ENCODE measurements at regions not wholly inside any gene's neighbourhood (a gene's known extent, or its start where the extent isn't known, plus 50 kb on each side); places are given as distances from the start of the nearest gene placed in this dataset.

DNA sequence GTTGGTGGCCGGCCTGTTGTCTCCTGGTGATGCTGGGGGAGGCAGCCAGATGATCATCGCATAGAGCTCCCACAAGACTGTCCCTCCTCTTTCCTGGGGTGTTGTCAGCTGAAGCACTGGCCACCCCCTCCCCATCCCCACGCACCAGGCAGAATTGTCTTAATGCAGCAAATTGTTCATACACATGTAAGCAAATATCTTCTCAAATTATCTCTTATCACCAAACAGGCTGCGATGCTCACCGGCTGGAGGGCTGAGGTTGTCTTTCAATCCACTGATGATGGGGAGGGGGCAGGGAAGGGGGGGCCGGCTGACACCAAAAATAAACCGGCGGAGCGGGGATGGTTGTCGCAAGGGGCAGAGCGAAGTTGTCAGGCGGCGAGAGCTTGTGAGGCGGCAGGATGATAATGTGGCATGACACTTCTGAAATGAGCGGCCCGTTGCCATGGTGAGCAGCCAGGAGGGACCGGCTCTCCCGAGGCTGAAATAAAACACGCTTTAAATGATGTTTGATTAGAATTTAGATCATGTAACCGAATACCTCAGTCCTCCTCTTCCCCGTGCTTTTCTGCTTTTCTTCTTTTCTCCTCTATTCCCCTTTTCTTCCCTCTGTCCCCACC is 59.8 kb downstream of the MRM1 start:
- TF ChIP-seq, protein P1, sequence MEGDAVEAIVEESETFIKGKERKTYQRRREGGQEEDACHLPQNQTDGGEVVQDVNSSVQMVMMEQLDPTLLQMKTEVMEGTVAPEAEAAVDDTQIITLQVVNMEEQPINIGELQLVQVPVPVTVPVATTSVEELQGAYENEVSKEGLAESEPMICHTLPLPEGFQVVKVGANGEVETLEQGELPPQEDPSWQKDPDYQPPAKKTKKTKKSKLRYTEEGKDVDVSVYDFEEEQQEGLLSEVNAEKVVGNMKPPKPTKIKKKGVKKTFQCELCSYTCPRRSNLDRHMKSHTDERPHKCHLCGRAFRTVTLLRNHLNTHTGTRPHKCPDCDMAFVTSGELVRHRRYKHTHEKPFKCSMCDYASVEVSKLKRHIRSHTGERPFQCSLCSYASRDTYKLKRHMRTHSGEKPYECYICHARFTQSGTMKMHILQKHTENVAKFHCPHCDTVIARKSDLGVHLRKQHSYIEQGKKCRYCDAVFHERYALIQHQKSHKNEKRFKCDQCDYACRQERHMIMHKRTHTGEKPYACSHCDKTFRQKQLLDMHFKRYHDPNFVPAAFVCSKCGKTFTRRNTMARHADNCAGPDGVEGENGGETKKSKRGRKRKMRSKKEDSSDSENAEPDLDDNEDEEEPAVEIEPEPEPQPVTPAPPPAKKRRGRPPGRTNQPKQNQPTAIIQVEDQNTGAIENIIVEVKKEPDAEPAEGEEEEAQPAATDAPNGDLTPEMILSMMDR (IDR thresholded peaks at IDR 0.05; ENCODE audit: unreplicated experiment) = no peak
- Mint-ChIP-seq H3K9me3 (ENCODE audit: low read depth) (no peaks in the 10 kb centered on the region), H3K4me3 (ENCODE audit: low read depth) (no peak overlapping the region), H3K27me3 (peaks cover 36% of the 10 kb centered on the region), H3K27ac (no peak overlapping the region), H3K36me3 (ENCODE audit: insufficient read depth) (no peaks in the 10 kb centered on the region), H3K4me1 (ENCODE audit: low read depth) (peaks cover 1% of the 10 kb centered on the region)
- no peak for DNase-seq (ENCODE audit: low spot score, unreplicated experiment)

- TF ChIP-seq, protein P1 (IDR thresholded peaks at IDR 0.05; ENCODE audit: unreplicated experiment) = no peak
- H3K36me3 Mint-ChIP-seq (ENCODE audit: insufficient read depth) = no peaks in the 10 kb centered on the region
- peaks cover 32% of the 10 kb centered on the region for H3K27me3 Mint-ChIP-seq
- H3K4me3 Mint-ChIP-seq (ENCODE audit: low read depth) = no peak overlapping the region
- DNase-seq (ENCODE audit: low spot score, unreplicated experiment) = no peak
- no peaks in the 10 kb centered on the region for H3K9me3 Mint-ChIP-seq (ENCODE audit: low read depth)
- H3K4me1 Mint-ChIP-seq (ENCODE audit: low read depth) = peaks cover 1% of the 10 kb centered on the region
- H3K27ac Mint-ChIP-seq = no peak overlapping the region
Measured at GRCh38 chr17:36661688-36662087, 60.3 kb downstream of the MRM1 start.

DNA sequence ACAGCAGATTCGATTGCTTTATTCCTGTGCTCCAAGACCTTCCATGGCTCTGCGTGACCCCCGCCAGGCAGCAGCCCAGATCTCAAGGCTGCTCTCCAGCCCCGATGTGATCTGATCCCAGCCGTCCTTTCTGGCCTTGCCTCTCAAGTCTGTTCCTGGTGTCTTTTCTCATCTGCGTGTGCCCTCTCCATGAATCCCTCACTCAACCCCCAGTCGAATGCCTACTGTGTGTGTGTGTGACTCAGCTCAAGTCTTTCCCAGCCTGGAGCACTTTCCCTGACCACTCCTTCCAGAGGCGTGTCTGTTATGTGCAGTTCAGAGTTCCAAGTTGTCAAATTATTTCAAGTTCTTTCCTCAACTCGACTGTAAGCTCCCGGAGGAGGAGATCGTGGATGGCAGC is 64.0 kb downstream of the MRM1 start:
- H3K9me3 Mint-ChIP-seq (ENCODE audit: low read depth) = no peaks in the 10 kb centered on the region
- peaks cover 15% of the 10 kb centered on the region for H3K27me3 Mint-ChIP-seq
- no peak overlapping the region for H3K4me3 Mint-ChIP-seq (ENCODE audit: low read depth)
- H3K36me3 Mint-ChIP-seq (ENCODE audit: insufficient read depth) = no peaks in the 10 kb centered on the region
- no peaks in the 10 kb centered on the region for H3K4me1 Mint-ChIP-seq (ENCODE audit: low read depth)
- no peak for DNase-seq (ENCODE audit: low spot score, unreplicated experiment)
- H3K27ac Mint-ChIP-seq = no peak overlapping the region
- TF ChIP-seq, protein P1 (IDR thresholded peaks at IDR 0.05; ENCODE audit: unreplicated experiment) = no peak

DNA sequence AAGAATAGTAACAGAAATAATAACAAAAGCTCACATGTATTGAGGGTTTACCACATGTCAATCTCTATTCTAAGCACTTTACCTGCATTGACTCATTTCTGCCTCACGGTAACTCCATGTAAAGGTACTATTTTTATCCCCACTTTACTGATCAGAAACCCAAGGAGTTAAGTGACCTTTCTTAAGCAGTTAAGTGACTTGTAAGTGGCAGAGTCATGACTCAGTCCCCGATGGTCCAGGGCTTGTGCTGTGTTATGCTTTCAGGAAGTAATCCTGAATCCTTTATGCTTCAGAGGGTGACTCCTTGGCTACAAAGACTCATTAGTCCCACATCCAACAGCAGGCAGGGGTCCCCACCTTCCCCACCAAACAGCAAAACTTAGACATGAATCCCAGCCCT is 66.5 kb downstream of the MRM1 start:
- no peak for DNase-seq (ENCODE audit: low spot score, unreplicated experiment)
- H3K9me3 Mint-ChIP-seq (ENCODE audit: low read depth) = no peaks in the 10 kb centered on the region
- no peak overlapping the region for H3K4me3 Mint-ChIP-seq (ENCODE audit: low read depth)
- no peak overlapping the region for H3K27ac Mint-ChIP-seq
- TF ChIP-seq, protein P1 (IDR thresholded peaks at IDR 0.05; ENCODE audit: unreplicated experiment) = no peak
- peaks cover 24% of the 10 kb centered on the region for H3K27me3 Mint-ChIP-seq
- no peaks in the 10 kb centered on the region for H3K36me3 Mint-ChIP-seq (ENCODE audit: insufficient read depth)
- H3K4me1 Mint-ChIP-seq (ENCODE audit: low read depth) = no peaks in the 10 kb centered on the region

DNA sequence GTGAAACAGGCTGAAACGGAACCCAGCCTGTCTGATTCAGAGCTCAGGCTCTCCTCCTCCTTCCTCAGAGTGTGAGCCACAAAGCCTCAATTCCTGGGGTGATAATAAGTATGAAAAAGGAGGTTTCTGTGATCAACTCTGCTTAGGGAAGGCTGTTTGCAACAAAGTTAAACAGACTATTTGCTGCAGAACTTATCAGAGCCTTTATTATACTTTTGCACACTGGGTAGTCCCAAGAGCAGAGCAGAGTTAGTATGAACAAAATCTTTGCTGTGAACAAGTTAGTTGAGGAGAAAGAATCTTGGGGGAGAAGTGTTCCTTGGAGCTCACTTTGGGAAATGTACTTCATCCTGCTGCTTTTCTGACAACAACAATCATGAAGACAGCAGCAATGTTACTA is 67.4 kb downstream of the MRM1 start:
- no peaks in the 10 kb centered on the region for H3K4me1 Mint-ChIP-seq (ENCODE audit: low read depth)
- no peak overlapping the region for H3K4me3 Mint-ChIP-seq (ENCODE audit: low read depth)
- TF ChIP-seq, protein P1 (IDR thresholded peaks at IDR 0.05; ENCODE audit: unreplicated experiment) = no peak
- H3K27ac Mint-ChIP-seq = no peak overlapping the region
- H3K36me3 Mint-ChIP-seq (ENCODE audit: insufficient read depth) = no peaks in the 10 kb centered on the region
- DNase-seq (ENCODE audit: low spot score, unreplicated experiment) = no peak
- no peaks in the 10 kb centered on the region for H3K9me3 Mint-ChIP-seq (ENCODE audit: low read depth)
- H3K27me3 Mint-ChIP-seq = peaks cover 21% of the 10 kb centered on the region
